Mesenchymal stem cell (in vitro differentiated cells and primary cell): ENCODE measurements at regions not wholly inside any gene's neighbourhood (a gene's known extent, or its start where the extent isn't known, plus 50 kb on each side); places are given as distances from the start of the nearest gene placed in this dataset.

Experiments used
- DNase-seq: peaks from one replicate; pipeline ENCODE4 v3.0.0-alpha.2; 2013
- H2AFZ ChIP-seq: one replicate; pipeline ENCODE4 v1.6.1; 2013; ENCODE audit warnings: low read depth, mild to moderate bottlenecking, control low read depth, inconsistent platforms, low read length, moderate library complexity
- H2AK5ac ChIP-seq: 2 replicates; pipeline ENCODE4 v1.6.1; 2013; ENCODE audit warnings: low read length, moderate library complexity, mild to moderate bottlenecking, inconsistent platforms; ENCODE audit not compliant: severe bottlenecking
- H2BK120ac ChIP-seq: one replicate; pipeline ENCODE4 v1.6.1; 2013; ENCODE audit warnings: low read depth, mild to moderate bottlenecking, inconsistent platforms, low read length, moderate library complexity
- H2BK12ac ChIP-seq, 2 experiments: one replicate each; pipeline ENCODE4 v1.6.1; 2013; ENCODE audit warnings: inconsistent platforms in 2 of 2, low read length in 2 of 2, mild to moderate bottlenecking in 2 of 2, moderate library complexity in 2 of 2, control low read depth in 1 of 2
- H2BK15ac ChIP-seq: one replicate; pipeline ENCODE4 v1.6.1; 2013; ENCODE audit warnings: mild to moderate bottlenecking, low read depth, inconsistent platforms; ENCODE audit not compliant: poor library complexity, severe bottlenecking
- H2BK5ac ChIP-seq: 2 replicates; pipeline ENCODE4 v1.6.1; 2013; ENCODE audit warnings: low read depth, mild to moderate bottlenecking, low read length, control low read depth, inconsistent platforms; ENCODE audit not compliant: poor library complexity, severe bottlenecking
- H3K14ac ChIP-seq, 2 experiments: one replicate each; pipeline ENCODE4 v1.6.1; 2013; ENCODE audit warnings: inconsistent platforms in 2 of 2, low read length in 2 of 2, control low read depth in 1 of 2, mild to moderate bottlenecking in 1 of 2, moderate library complexity in 1 of 2
- H3K18ac ChIP-seq, 2 experiments: one replicate each; pipeline ENCODE4 v1.6.1; 2013; ENCODE audit warnings: inconsistent platforms in 2 of 2, low read length in 2 of 2, control low read depth in 1 of 2, low read depth in 1 of 2, mild to moderate bottlenecking in 1 of 2
- H3K23ac ChIP-seq, 2 experiments: one replicate each; pipeline ENCODE4 v1.6.1; 2013; ENCODE audit warnings: inconsistent platforms in 2 of 2, low read length in 2 of 2, mild to moderate bottlenecking in 2 of 2, moderate library complexity in 2 of 2, control low read depth in 1 of 2
- H3K27ac ChIP-seq: 2 replicates; pipeline ENCODE4 v1.5.1; 2013; ENCODE audit warnings: mild to moderate bottlenecking, moderate library complexity, low read length, control low read depth, inconsistent platforms; ENCODE audit not compliant: poor library complexity, severe bottlenecking
- H3K27me3 ChIP-seq, 2 experiments: 2 replicates each; pipeline versions ENCODE4 v1.6.1 to v1.7.0; 2013; ENCODE audit warnings: low read length in 2 of 2, mild to moderate bottlenecking in 2 of 2, moderate library complexity in 2 of 2, control low read depth in 1 of 2, inconsistent platforms in 1 of 2; ENCODE audit not compliant: control insufficient read depth in 1 of 2, insufficient read depth in 1 of 2
- H3K36me3 ChIP-seq, 2 experiments: 2 replicates each; pipeline versions ENCODE4 v1.6.1 to v1.7.0; 2013; ENCODE audit warnings: low read length in 2 of 2, control low read depth in 1 of 2, inconsistent platforms in 1 of 2, low read depth in 1 of 2, mild to moderate bottlenecking in 1 of 2; ENCODE audit not compliant: insufficient read depth in 2 of 2, control insufficient read depth in 1 of 2
- H3K4ac ChIP-seq, 2 experiments: one replicate each; pipeline ENCODE4 v1.6.1; 2013; ENCODE audit warnings: inconsistent platforms in 2 of 2, low read length in 2 of 2, mild to moderate bottlenecking in 2 of 2, moderate library complexity in 2 of 2, control low read depth in 1 of 2, low read depth in 1 of 2
- H3K4me1 ChIP-seq: 2 replicates; pipeline ENCODE4 v1.6.1; 2013; ENCODE audit warnings: low read depth, low read length, control low read depth; ENCODE audit not compliant: control insufficient read depth, insufficient read depth
- H3K4me2 ChIP-seq: 2 replicates; pipeline ENCODE4 v1.6.1; 2013; ENCODE audit warnings: low read length, mild to moderate bottlenecking, inconsistent platforms; ENCODE audit not compliant: poor library complexity, severe bottlenecking
- H3K4me3 ChIP-seq, 2 experiments: 2 replicates each; pipeline versions ENCODE4 v1.5.1 to v1.7.0; 2013; ENCODE audit warnings: low read length in 2 of 2, mild to moderate bottlenecking in 2 of 2, control low read depth in 1 of 2, low read depth in 1 of 2; ENCODE audit not compliant: insufficient read depth in 1 of 2
- H3K79me1 ChIP-seq: replicated peaks from 2 replicates; pipeline ENCODE4 v1.6.1; 2013; ENCODE audit warnings: mild to moderate bottlenecking, control low read depth, low read length, inconsistent platforms; ENCODE audit not compliant: poor library complexity, severe bottlenecking
- H3K9ac ChIP-seq: 2 replicates; pipeline ENCODE4 v1.7.0; 2013; ENCODE audit warnings: mild to moderate bottlenecking, low read length, moderate library complexity
- H3K9me3 ChIP-seq: 2 replicates; pipeline ENCODE4 v1.7.0; 2013; ENCODE audit warnings: mild to moderate bottlenecking, low read length; ENCODE audit not compliant: control insufficient read depth
- H4K8ac ChIP-seq: one replicate; pipeline ENCODE4 v1.6.1; 2013; ENCODE audit warnings: inconsistent platforms, mild to moderate bottlenecking, low read length, moderate library complexity
- H4K91ac ChIP-seq: one replicate; pipeline ENCODE4 v1.6.1; 2013; ENCODE audit warnings: mild to moderate bottlenecking, low read length, inconsistent platforms
- WGBS: methylation state at CpG from one replicate; pipeline ENCODE4 v1.1.7; 2013; ENCODE audit warnings: mixed read lengths; 5-methylcytosine and 5-hydroxymethylcytosine counted together

- Histone ChIP-seq H3K9me3 (no peaks in the 10 kb centered on the region), H3K4me3 (no peak overlapping the region), H2BK12ac (no peak overlapping the region), H3K23ac (no peak overlapping the region), H3K27me3 (no peaks in the 10 kb centered on the region), H3K9ac (no peak overlapping the region), H3K4me1 (no peaks in the 10 kb centered on the region), H3K4ac (no peak overlapping the region), H2BK120ac (no peak overlapping the region), H3K79me1 (no peaks in the 10 kb centered on the region), H3K14ac (no peak overlapping the region), H3K18ac (no peak overlapping the region), H4K91ac (no peak overlapping the region), H3K27ac (no peak overlapping the region), H3K36me3 (no peaks in the 10 kb centered on the region), H4K8ac (no peak overlapping the region), H2BK5ac (no peak overlapping the region), H3K4me2 (no peak overlapping the region), H2BK15ac (no peak overlapping the region), H2AFZ (no peak overlapping the region), H2AK5ac (no peak overlapping the region)
- DNase-seq: no peak
- WGBS: 95% methylated on average over 3 of the region's 3 CpGs
These were observed 70.0 kb downstream of the MZT1 start for GRCh38 chr13:72657379-72657778.

DNA sequence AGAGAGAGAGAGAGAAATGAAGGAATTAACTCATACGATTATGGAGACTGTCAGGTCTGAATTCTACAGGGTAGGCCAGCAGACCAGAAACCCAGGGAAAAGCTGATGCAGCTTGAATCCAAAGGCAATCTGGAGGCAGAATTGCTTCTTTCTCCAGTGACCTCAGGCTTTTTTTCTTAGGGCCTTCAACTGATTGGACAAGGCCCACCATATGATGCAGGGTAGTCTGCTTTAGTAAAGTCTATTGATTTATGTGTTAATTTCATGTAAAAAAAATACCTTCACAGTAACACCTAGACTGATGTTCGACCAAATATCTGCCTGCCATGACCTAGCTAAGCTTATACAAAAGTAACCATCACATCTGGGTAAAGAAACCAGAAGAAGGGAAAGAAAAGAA is 71.1 kb downstream of the MZT1 start:
- no peak overlapping the region for H2BK5ac ChIP-seq
- H4K8ac ChIP-seq: no peak overlapping the region
- H3K79me1 ChIP-seq: no peaks in the 10 kb centered on the region
- H3K9me3 ChIP-seq: no peaks in the 10 kb centered on the region
- H3K27me3 ChIP-seq: no peaks in the 10 kb centered on the region
- no peak overlapping the region for H3K4ac ChIP-seq
- no peak overlapping the region for H3K4me2 ChIP-seq
- no peak overlapping the region for H2BK12ac ChIP-seq
- H3K9ac ChIP-seq: no peak overlapping the region
- H3K4me3 ChIP-seq: no peak overlapping the region
- no peak overlapping the region for H3K14ac ChIP-seq
- H2AFZ ChIP-seq: no peak overlapping the region
- DNase-seq: no peak
- no peaks in the 10 kb centered on the region for H3K4me1 ChIP-seq
- H3K23ac ChIP-seq: no peak overlapping the region
- no peak overlapping the region for H2BK15ac ChIP-seq
- H4K91ac ChIP-seq: no peak overlapping the region
- H2AK5ac ChIP-seq: no peak overlapping the region
- H3K18ac ChIP-seq: no peak overlapping the region
- no peaks in the 10 kb centered on the region for H3K36me3 ChIP-seq
- H3K27ac ChIP-seq: no peak overlapping the region
- no peak overlapping the region for H2BK120ac ChIP-seq
- 100% methylated on average over 1 of the region's 2 CpGs for WGBS

DNA sequence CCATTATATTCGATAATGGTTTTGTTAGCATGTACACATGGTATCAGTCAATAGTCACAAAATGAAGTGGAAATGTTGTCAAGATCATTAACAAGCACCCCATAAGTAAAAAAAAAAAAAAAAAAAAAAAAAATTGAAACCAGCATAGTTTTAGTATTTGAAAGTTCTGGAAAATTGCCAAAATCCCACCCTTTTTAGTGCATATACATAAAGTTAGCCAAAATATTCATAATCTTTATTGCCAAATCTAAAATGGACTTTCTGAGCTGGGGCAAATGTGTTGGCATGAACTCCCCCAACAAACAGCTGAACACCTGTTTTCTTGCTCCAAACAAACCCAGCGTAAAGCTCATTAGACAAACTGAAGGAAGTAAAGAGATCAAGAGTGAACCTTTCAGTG is 73.9 kb downstream of the MZT1 start:
- Histone ChIP-seq H2BK5ac (no peak overlapping the region), H3K27ac (no peak overlapping the region), H3K4me2 (no peak overlapping the region), H3K23ac (no peak overlapping the region), H3K9me3 (no peaks in the 10 kb centered on the region), H3K9ac (no peak overlapping the region), H3K27me3 (peaks cover 0 to 2% of the 10 kb centered on the region in 2 experiments), H2AFZ (no peak overlapping the region), H4K8ac (no peak overlapping the region), H3K4me1 (no peaks in the 10 kb centered on the region), H3K36me3 (no peaks in the 10 kb centered on the region), H2AK5ac (no peak overlapping the region), H3K18ac (no peak overlapping the region), H2BK15ac (no peak overlapping the region), H3K79me1 (no peaks in the 10 kb centered on the region), H3K4ac (no peak overlapping the region), H3K14ac (no peak overlapping the region), H2BK12ac (no peak overlapping the region), H2BK120ac (no peak overlapping the region), H4K91ac (no peak overlapping the region), H3K4me3 (no peak overlapping the region)
- no peak for DNase-seq
- WGBS: 100% methylated on average over 1 of the region's 2 CpGs

DNA sequence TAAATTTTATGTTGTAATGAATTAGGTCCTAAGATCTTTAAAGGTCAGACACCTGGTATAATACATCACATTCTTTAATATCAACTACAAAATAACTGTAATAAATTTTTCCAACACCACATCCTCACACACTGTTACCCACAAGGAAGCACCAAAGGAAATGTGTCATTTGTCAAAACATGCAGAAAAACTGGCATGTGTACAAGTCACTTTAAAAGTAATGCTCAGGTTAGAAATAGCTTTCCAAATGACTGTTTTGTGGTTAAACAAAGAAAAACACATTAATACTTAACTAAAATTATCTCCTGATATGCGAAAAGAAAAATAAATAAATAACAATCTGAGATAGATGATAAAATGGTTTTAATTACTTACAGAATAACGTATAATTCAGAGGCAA is 74.7 kb downstream of the MZT1 start:
- Histone ChIP-seq H2AK5ac (no peak overlapping the region), H2AFZ (no peak overlapping the region), H3K27me3 (peaks cover 0 to 2% of the 10 kb centered on the region in 2 experiments), H3K36me3 (no peaks in the 10 kb centered on the region), H3K18ac (no peak overlapping the region), H4K8ac (no peak overlapping the region), H3K23ac (no peak overlapping the region), H2BK5ac (no peak overlapping the region), H3K4me1 (no peaks in the 10 kb centered on the region), H2BK12ac (no peak overlapping the region), H3K27ac (no peak overlapping the region), H4K91ac (no peak overlapping the region), H2BK15ac (no peak overlapping the region), H3K79me1 (no peaks in the 10 kb centered on the region), H3K4me3 (no peak overlapping the region), H2BK120ac (no peak overlapping the region), H3K4me2 (no peak overlapping the region), H3K14ac (no peak overlapping the region), H3K4ac (no peak overlapping the region), H3K9me3 (no peaks in the 10 kb centered on the region), H3K9ac (no peak overlapping the region)
- DNase-seq: no peak
- WGBS: 80% methylated on average over 1 of the region's 2 CpGs
